Natural killer cell (primary cell): ENCODE measurements at regions not wholly inside any gene's neighbourhood (a gene's known extent, or its start where the extent isn't known, plus 50 kb on each side); places are given as distances from the start of the nearest gene placed in this dataset.

Experiments used
- ATAC-seq, 3 donors: fragments of 150-1000 bp in 2 of 3; fragments of 200-7000 bp in 1 of 3; cut with Tn5 transposase; 1 replicate in 1 of 3; 2 replicates in 2 of 3; pipeline ENCODE4 v1.10.0; 2021; ENCODE audit warnings: mild to moderate bottlenecking in 2 of 3, moderate library complexity in 2 of 3
- DNase-seq, 2 donors: peaks; one replicate each; pipeline versions ENCODE4 v3.0.0 to v3.0.0-alpha.2; 2013 to 2021; ENCODE audit warnings: mixed read lengths in 1 of 2
- H3K27ac ChIP-seq: one replicate; pipeline ENCODE4 v1.5.1; 2013; ENCODE audit warnings: mild to moderate bottlenecking, low read length
- H3K27me3 ChIP-seq: one replicate; pipeline ENCODE4 v1.6.1; 2013; ENCODE audit warnings: low read length; ENCODE audit not compliant: control insufficient read depth, insufficient read depth
- H3K36me3 ChIP-seq: one replicate; pipeline ENCODE4 v1.6.1; 2013; ENCODE audit warnings: low read length; ENCODE audit not compliant: control insufficient read depth, insufficient read depth
- H3K4me1 ChIP-seq: one replicate; pipeline ENCODE4 v1.6.1; 2013; ENCODE audit warnings: low read length; ENCODE audit not compliant: control insufficient read depth, insufficient read depth
- H3K4me3 ChIP-seq: one replicate; pipeline ENCODE4 v1.5.1; 2013; ENCODE audit warnings: low read length
- H3K9me3 ChIP-seq: one replicate; pipeline ENCODE4 v1.6.1; 2013; ENCODE audit warnings: low read length; ENCODE audit not compliant: control insufficient read depth, insufficient read depth
- H3K27ac Mint-ChIP-seq, 2 donors: one replicate each; pipeline ENCODE4 v1.8.0; 2022; ENCODE audit warnings: mild to moderate bottlenecking in 2 of 2, mixed read lengths in 2 of 2, moderate library complexity in 1 of 2
- H3K27me3 Mint-ChIP-seq, 2 donors: one replicate each; pipeline ENCODE4 v1.8.0; 2022; ENCODE audit warnings: low read depth in 2 of 2, mixed read lengths in 2 of 2
- H3K36me3 Mint-ChIP-seq: one replicate; pipeline ENCODE4 v1.8.0; 2022; ENCODE audit warnings: mixed read lengths
- H3K4me1 Mint-ChIP-seq, 2 donors: one replicate each; pipeline ENCODE4 v1.8.0; 2022; ENCODE audit warnings: mixed read lengths in 2 of 2
- H3K4me3 Mint-ChIP-seq: one replicate; pipeline ENCODE4 v1.8.0; 2022; ENCODE audit warnings: mild to moderate bottlenecking, moderate library complexity, mixed read lengths
- H3K9me3 Mint-ChIP-seq, 2 donors: one replicate each; pipeline ENCODE4 v1.8.0; 2022; ENCODE audit warnings: mixed read lengths in 2 of 2
- CTCF ChIP-seq: fragments of 200-600 bp; IDR thresholded peaks from one replicate; pipeline ENCODE4 v1.8.0; 2022; ENCODE audit warnings: antibody characterized with exemption
- WGBS: methylation state at CpG from one replicate; pipeline ENCODE4 v1.1.7; 2013; ENCODE audit warnings: missing lambda C conversion rate; ENCODE audit not compliant: insufficient coverage; 5-methylcytosine and 5-hydroxymethylcytosine counted together
- intact Hi-C: fragments of 100-400 bp; cut with micrococcal nuclease; formaldehyde crosslinking; loops from one replicate; pipeline ENCODE4 v1.14.2; 2022

GRCh38 chr7:110322796-110323195 is 768.1 kb upstream of the LRRN3 start:
- H3K9me3 Mint-ChIP-seq, result peaks cover 16 to 21% of the 10 kb centered on the region in 2 donors
- Histone ChIP-seq H3K9me3 (peaks cover 2% of the 10 kb centered on the region), H3K4me1 (no peaks in the 10 kb centered on the region), H3K36me3 (no peaks in the 10 kb centered on the region), H3K4me3 (no peak overlapping the region), H3K27ac (no peak overlapping the region), H3K27me3 (no peaks in the 10 kb centered on the region)
- H3K27me3 Mint-ChIP-seq, result no peaks in the 10 kb centered on the region
- H3K36me3 Mint-ChIP-seq, result peaks cover 9% of the 10 kb centered on the region
- no peak for TF ChIP-seq CTCF
- intact Hi-C loops, result no loop called here
- no peak overlapping the region for H3K4me3 Mint-ChIP-seq
- ATAC-seq (no peak), DNase-seq (no peak)
- WGBS, result 68% methylated on average over 2 of the region's 2 CpGs
- H3K4me1 Mint-ChIP-seq, result no peaks in the 10 kb centered on the region
- no peak overlapping the region for H3K27ac Mint-ChIP-seq

DNA sequence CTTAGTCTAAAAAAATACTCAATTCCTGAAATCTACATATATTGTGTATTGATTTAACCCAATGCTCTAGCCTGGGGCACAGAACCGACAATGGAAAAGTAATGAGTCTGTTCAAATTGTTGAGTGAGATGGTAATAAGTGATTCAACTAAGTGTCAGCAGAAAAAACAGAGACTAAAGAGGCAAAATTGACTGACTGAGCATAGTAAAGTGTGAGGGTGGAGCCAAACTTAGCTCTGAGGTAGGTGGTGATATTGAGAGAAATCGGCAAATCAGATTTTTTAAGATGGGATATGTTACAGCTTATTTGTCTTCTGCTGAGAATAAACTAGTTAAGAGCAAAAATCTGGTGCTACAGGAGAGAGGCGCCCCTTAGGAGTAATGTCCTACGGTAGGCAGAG is 764.0 kb upstream of the LRRN3 start:
- no peaks in the 10 kb centered on the region for H3K27me3 Mint-ChIP-seq
- peaks cover 17 to 19% of the 10 kb centered on the region in 2 donors for H3K9me3 Mint-ChIP-seq
- no peaks in the 10 kb centered on the region for H3K36me3 ChIP-seq
- H3K27ac Mint-ChIP-seq, result no peak overlapping the region
- DNase-seq (no peak), ATAC-seq (no peak)
- H3K4me1 ChIP-seq, result no peaks in the 10 kb centered on the region
- H3K9me3 ChIP-seq, result peaks cover 2% of the 10 kb centered on the region
- no peak overlapping the region for H3K4me3 Mint-ChIP-seq
- no peaks in the 10 kb centered on the region for H3K27me3 ChIP-seq
- 96% methylated on average over 4 of the region's 4 CpGs for WGBS
- no peaks in the 10 kb centered on the region for H3K4me1 Mint-ChIP-seq
- TF ChIP-seq CTCF, result no peak
- intact Hi-C loops, result no loop called here
- H3K36me3 Mint-ChIP-seq, result no peaks in the 10 kb centered on the region
- H3K27ac ChIP-seq, result no peak overlapping the region
- H3K4me3 ChIP-seq, result no peak overlapping the region

DNA sequence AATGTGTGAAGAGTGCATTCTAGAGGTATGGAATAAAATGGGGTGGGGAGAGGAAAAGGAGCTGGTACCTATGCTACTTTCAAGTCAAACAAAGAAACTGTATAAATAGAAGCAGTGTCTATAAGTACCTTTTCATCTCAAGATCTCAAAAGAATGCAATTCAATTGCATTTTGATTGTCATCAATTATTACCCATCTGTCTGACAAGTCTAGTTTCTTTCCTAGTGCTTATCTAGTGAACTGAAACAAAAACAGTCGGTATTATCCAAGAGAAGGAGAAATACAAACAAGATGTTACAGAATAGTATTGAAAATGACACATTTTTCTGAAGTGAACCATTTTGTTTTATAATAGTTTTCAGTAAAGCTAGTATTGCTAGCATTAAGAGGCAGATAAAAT is 754.5 kb upstream of the LRRN3 start:
- no peaks in the 10 kb centered on the region for H3K27me3 ChIP-seq
- WGBS, result 67% methylated on average over 1 of the region's 1 CpG
- H3K9me3 ChIP-seq, result no peaks in the 10 kb centered on the region
- H3K9me3 Mint-ChIP-seq, result peaks cover 17 to 32% of the 10 kb centered on the region in 2 donors
- TF ChIP-seq CTCF, result no peak
- no peaks in the 10 kb centered on the region for H3K27me3 Mint-ChIP-seq
- no peak for DNase-seq
- H3K36me3 ChIP-seq, result no peaks in the 10 kb centered on the region
- no peak overlapping the region for H3K27ac ChIP-seq
- H3K4me1 Mint-ChIP-seq, result no peaks in the 10 kb centered on the region
- no peak overlapping the region for H3K4me3 ChIP-seq
- no peak for ATAC-seq
- intact Hi-C loops, result no loop called here
- no peak overlapping the region for H3K4me3 Mint-ChIP-seq
- no peaks in the 10 kb centered on the region for H3K4me1 ChIP-seq
- no peaks in the 10 kb centered on the region for H3K36me3 Mint-ChIP-seq
- H3K27ac Mint-ChIP-seq, result no peak overlapping the region

DNA sequence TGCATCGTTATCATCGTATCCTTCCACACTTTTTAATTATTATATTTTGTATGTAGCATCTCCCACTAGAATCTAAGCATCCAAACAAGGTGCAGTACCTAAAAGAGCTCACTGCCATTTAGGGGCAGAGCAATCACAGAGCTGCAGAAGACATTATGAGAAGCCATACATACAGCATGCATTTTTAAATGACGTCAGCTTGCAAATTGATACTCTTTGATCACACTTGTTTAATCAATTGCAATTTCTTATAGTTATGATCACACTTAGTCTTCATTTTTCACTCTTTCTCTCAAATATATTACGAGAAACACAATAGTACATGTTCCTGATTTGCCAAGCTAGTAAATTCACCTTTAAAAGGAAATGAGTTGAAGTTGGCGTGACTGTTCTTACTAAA is 753.3 kb upstream of the LRRN3 start:
- H3K9me3 Mint-ChIP-seq, result peaks cover 17 to 32% of the 10 kb centered on the region in 2 donors
- H3K36me3 Mint-ChIP-seq, result no peaks in the 10 kb centered on the region
- ATAC-seq (no peak), DNase-seq (no peak)
- no peak overlapping the region for H3K27ac ChIP-seq
- no peaks in the 10 kb centered on the region for H3K4me1 ChIP-seq
- no peaks in the 10 kb centered on the region for H3K27me3 Mint-ChIP-seq
- no peaks in the 10 kb centered on the region for H3K9me3 ChIP-seq
- intact Hi-C loops, result no loop called here
- 100% methylated on average over 3 of the region's 5 CpGs for WGBS
- H3K36me3 ChIP-seq, result no peaks in the 10 kb centered on the region
- no peaks in the 10 kb centered on the region for H3K4me1 Mint-ChIP-seq
- no peaks in the 10 kb centered on the region for H3K27me3 ChIP-seq
- no peak overlapping the region for H3K4me3 ChIP-seq
- TF ChIP-seq CTCF, result no peak
- H3K4me3 Mint-ChIP-seq, result no peak overlapping the region
- no peak overlapping the region for H3K27ac Mint-ChIP-seq
